HG03108 (cell line): ENCODE measurements at regions not wholly inside any gene's neighbourhood (a gene's known extent, or its start where the extent isn't known, plus 50 kb on each side); places are given as distances from the start of the nearest gene placed in this dataset.
"Not testable (repeated sequence)": the region's sequence is repeated elsewhere in the genome, so short reads cannot be mapped to it uniquely, and the experiment has no call there.

Experiments
- ATAC-seq: cut with Tn5 transposase; IDR thresholded peaks from one replicate; pipeline ENCODE4 v1.9.1; 2021; ENCODE audit warnings: moderate library complexity; ENCODE audit not compliant: unreplicated experiment

- no peak for ATAC-seq
Measured at GRCh38 chr7:49580000-49580399, 193.4 kb upstream of the VWC2 start.

GRCh38 chr7:49580761-49581160, 192.7 kb upstream of the VWC2 start:
- ATAC-seq: no peak

GRCh38 chr7:49583440-49583839, 190.0 kb upstream of the VWC2 start:
- ATAC-seq: no peak

GRCh38 chr7:49596701-49597491, 176.5 kb upstream of the VWC2 start:
- ATAC-seq: no peak

- no peak for ATAC-seq
Measured at GRCh38 chr7:49597805-49598204, 175.6 kb upstream of the VWC2 start.

- ATAC-seq: no peak
Measured at GRCh38 chr7:49611951-49612350, 161.5 kb upstream of the VWC2 start.

- no peak for ATAC-seq
Measured at GRCh38 chr7:49613759-49614158, 159.7 kb upstream of the VWC2 start.

GRCh38 chr7:49614974-49615373, 158.5 kb upstream of the VWC2 start:
- not testable (repeated sequence) for ATAC-seq

GRCh38 chr7:49618028-49618427, 155.4 kb upstream of the VWC2 start:
- no peak for ATAC-seq

- no peak for ATAC-seq
Measured at GRCh38 chr7:49623943-49624342, 149.5 kb upstream of the VWC2 start.

- ATAC-seq: no peak
Measured at GRCh38 chr7:49624611-49625010, 148.8 kb upstream of the VWC2 start.

- ATAC-seq: no peak
Measured at GRCh38 chr7:49630513-49630912, 142.9 kb upstream of the VWC2 start.

- no peak for ATAC-seq
Measured at GRCh38 chr7:49631071-49631815, 142.2 kb upstream of the VWC2 start.

GRCh38 chr7:49631960-49632359, 141.5 kb upstream of the VWC2 start:
- no peak for ATAC-seq

GRCh38 chr7:49635800-49636199, 137.6 kb upstream of the VWC2 start:
- no peak for ATAC-seq

GRCh38 chr7:49636400-49636799, 137.0 kb upstream of the VWC2 start:
- ATAC-seq: no peak

- no peak for ATAC-seq
Measured at GRCh38 chr7:49638166-49638565, 135.3 kb upstream of the VWC2 start.

- no peak for ATAC-seq
Measured at GRCh38 chr7:49639068-49639593, 134.3 kb upstream of the VWC2 start.

- ATAC-seq: no peak
Measured at GRCh38 chr7:49639808-49640207, 133.6 kb upstream of the VWC2 start.

- ATAC-seq: no peak
Measured at GRCh38 chr7:49643321-49643720, 130.1 kb upstream of the VWC2 start.

- ATAC-seq: no peak
Measured at GRCh38 chr7:49643736-49644135, 129.7 kb upstream of the VWC2 start.
